ENCODE measurements at regions not wholly inside any gene's neighbourhood (a gene's known extent, or its start where the extent isn't known, plus 50 kb on each side); places are given as distances from the start of the nearest gene placed in this dataset.

- no peaks in the 10 kb centered on the region for H3K4me1 ChIP-seq (ENCODE audit: insufficient read depth, low read length, poor library complexity, severe bottlenecking)
- H4K20me1 ChIP-seq (ENCODE audit: insufficient read depth, low read length, poor library complexity, severe bottlenecking), result no peaks in the 10 kb centered on the region
- H3K9ac ChIP-seq (ENCODE audit: low read depth, low read length, poor library complexity, severe bottlenecking), result no peak overlapping the region
- H3K9me2 ChIP-seq (replicated peaks; ENCODE audit: low read depth, low read length), result no peaks in the 10 kb centered on the region
- no peaks in the 10 kb centered on the region for H3K27me3 ChIP-seq (ENCODE audit: insufficient read depth, low read length, poor library complexity, severe bottlenecking)
- H3K79me2 ChIP-seq (ENCODE audit: insufficient read depth, low read length), result no peaks in the 10 kb centered on the region
- no peaks in the 10 kb centered on the region for H3K9me3 ChIP-seq (ENCODE audit: insufficient read depth, low read depth, low read length)
- no peaks in the 10 kb centered on the region for H3K36me3 ChIP-seq (ENCODE audit: insufficient read depth, low read length)
- no peak for TF ChIP-seq EZH2phosphoT487 (IDR thresholded peaks at IDR 0.05; ENCODE audit: borderline replicate concordance)
- TF ChIP-seq, protein P1, sequence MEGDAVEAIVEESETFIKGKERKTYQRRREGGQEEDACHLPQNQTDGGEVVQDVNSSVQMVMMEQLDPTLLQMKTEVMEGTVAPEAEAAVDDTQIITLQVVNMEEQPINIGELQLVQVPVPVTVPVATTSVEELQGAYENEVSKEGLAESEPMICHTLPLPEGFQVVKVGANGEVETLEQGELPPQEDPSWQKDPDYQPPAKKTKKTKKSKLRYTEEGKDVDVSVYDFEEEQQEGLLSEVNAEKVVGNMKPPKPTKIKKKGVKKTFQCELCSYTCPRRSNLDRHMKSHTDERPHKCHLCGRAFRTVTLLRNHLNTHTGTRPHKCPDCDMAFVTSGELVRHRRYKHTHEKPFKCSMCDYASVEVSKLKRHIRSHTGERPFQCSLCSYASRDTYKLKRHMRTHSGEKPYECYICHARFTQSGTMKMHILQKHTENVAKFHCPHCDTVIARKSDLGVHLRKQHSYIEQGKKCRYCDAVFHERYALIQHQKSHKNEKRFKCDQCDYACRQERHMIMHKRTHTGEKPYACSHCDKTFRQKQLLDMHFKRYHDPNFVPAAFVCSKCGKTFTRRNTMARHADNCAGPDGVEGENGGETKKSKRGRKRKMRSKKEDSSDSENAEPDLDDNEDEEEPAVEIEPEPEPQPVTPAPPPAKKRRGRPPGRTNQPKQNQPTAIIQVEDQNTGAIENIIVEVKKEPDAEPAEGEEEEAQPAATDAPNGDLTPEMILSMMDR (conservative IDR thresholded peaks at IDR 0.05; ENCODE audit: low read length), result no peak
- H3K4me2 ChIP-seq (ENCODE audit: low read depth, low read length, poor library complexity, severe bottlenecking), result no peak overlapping the region
- H3F3A ChIP-seq (ENCODE audit: low read depth), result no peaks in the 10 kb centered on the region
- no peak overlapping the region for H2AFZ ChIP-seq (ENCODE audit: low read length)
- H3K4me3 ChIP-seq (ENCODE audit: low read length, poor library complexity, severe bottlenecking), result no peak overlapping the region
Measured at GRCh38 chr1:193519922-193520321, 333.5 kb upstream of the B3GALT2 start.

DNA sequence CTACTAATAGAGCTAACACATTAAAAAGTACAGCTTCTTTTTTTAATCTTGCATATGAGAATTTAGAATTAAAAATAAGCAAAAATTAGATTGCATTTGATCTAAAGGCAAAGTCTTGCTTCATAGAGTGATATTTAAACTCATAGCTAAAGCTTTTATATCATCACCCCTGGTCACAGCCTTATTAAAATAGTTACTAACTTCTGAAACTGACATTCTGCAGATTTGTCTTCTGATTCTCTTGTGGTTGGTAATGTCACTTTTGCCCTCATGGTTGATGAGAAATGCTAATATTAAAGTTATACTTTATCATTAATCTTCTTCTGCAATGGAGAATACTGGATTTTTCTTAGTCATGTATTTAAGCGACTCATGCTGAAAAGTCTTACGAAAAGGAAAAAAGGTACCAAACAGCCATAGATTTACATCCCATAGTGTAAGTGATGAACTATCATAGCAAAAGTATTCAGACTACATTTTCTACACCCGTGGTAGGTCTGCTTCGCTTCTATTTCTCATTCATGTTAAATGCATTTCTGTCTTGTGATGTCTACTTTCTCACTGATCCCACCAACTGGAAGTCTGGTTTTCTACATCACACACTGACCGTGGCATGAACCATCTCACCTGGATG lies 330.5 kb upstream of the B3GALT2 start:
- TF ChIP-seq, protein P1 (conservative IDR thresholded peaks at IDR 0.05; ENCODE audit: low read length), result no peak
- no peak for TF ChIP-seq EZH2phosphoT487 (IDR thresholded peaks at IDR 0.05; ENCODE audit: borderline replicate concordance)
- Histone ChIP-seq H3F3A (ENCODE audit: low read depth) (no peaks in the 10 kb centered on the region), H2AFZ (ENCODE audit: low read length) (no peak overlapping the region), H3K4me2 (ENCODE audit: low read depth, low read length, poor library complexity, severe bottlenecking) (no peak overlapping the region), H3K27me3 (ENCODE audit: insufficient read depth, low read length, poor library complexity, severe bottlenecking) (no peaks in the 10 kb centered on the region), H4K20me1 (ENCODE audit: insufficient read depth, low read length, poor library complexity, severe bottlenecking) (no peaks in the 10 kb centered on the region), H3K9me2 (replicated peaks; ENCODE audit: low read depth, low read length) (no peaks in the 10 kb centered on the region), H3K9me3 (ENCODE audit: insufficient read depth, low read depth, low read length) (no peaks in the 10 kb centered on the region), H3K79me2 (ENCODE audit: insufficient read depth, low read length) (no peaks in the 10 kb centered on the region), H3K36me3 (ENCODE audit: insufficient read depth, low read length) (no peaks in the 10 kb centered on the region), H3K9ac (ENCODE audit: low read depth, low read length, poor library complexity, severe bottlenecking) (no peak overlapping the region), H3K4me1 (ENCODE audit: insufficient read depth, low read length, poor library complexity, severe bottlenecking) (no peaks in the 10 kb centered on the region), H3K4me3 (ENCODE audit: low read length, poor library complexity, severe bottlenecking) (no peak overlapping the region)

DNA sequence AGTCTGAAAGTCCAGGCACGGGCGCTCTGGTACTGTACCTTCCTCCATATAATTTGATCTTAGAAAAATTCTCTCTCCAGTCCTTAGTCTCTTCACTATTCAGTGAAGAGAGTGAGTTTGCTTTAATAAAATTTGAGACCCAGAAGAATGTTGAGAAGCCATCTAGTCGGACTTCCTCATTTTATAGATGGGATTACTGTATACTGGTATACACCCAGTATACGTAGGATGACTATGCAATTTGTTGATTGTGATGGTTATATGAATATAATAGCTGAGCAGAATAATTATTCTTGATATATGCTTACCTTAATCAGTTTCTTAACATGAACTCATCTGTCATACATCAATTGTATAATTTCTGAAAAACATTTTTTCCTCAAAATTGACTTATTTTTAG lies 328.0 kb upstream of the B3GALT2 start:
- Histone ChIP-seq H3K79me2 (ENCODE audit: insufficient read depth, low read length) (no peaks in the 10 kb centered on the region), H3K9me2 (replicated peaks; ENCODE audit: low read depth, low read length) (no peaks in the 10 kb centered on the region), H3F3A (ENCODE audit: low read depth) (no peaks in the 10 kb centered on the region), H4K20me1 (ENCODE audit: insufficient read depth, low read length, poor library complexity, severe bottlenecking) (no peaks in the 10 kb centered on the region), H3K4me2 (ENCODE audit: low read depth, low read length, poor library complexity, severe bottlenecking) (no peak overlapping the region), H3K9me3 (ENCODE audit: insufficient read depth, low read depth, low read length) (no peaks in the 10 kb centered on the region), H3K4me1 (ENCODE audit: insufficient read depth, low read length, poor library complexity, severe bottlenecking) (no peaks in the 10 kb centered on the region), H3K4me3 (ENCODE audit: low read length, poor library complexity, severe bottlenecking) (no peak overlapping the region), H2AFZ (ENCODE audit: low read length) (no peak overlapping the region), H3K9ac (ENCODE audit: low read depth, low read length, poor library complexity, severe bottlenecking) (no peak overlapping the region), H3K36me3 (ENCODE audit: insufficient read depth, low read length) (no peaks in the 10 kb centered on the region), H3K27me3 (ENCODE audit: insufficient read depth, low read length, poor library complexity, severe bottlenecking) (no peaks in the 10 kb centered on the region)
- TF ChIP-seq, protein P1 (conservative IDR thresholded peaks at IDR 0.05; ENCODE audit: low read length), result no peak
- TF ChIP-seq EZH2phosphoT487 (IDR thresholded peaks at IDR 0.05; ENCODE audit: borderline replicate concordance), result no peak

All from Loucy (cell line).